ENCODE measurements at regions not wholly inside any gene's neighbourhood (a gene's known extent, or its start where the extent isn't known, plus 50 kb on each side); places are given as distances from the start of the nearest gene placed in this dataset.

- in situ Hi-C loops (cut with HindIII; ENCODE audit: low sequenced_read_pairs): no loop called here
Measured at GRCh38 chr6:8655670-8656454, 220.5 kb upstream of the SLC35B3 start.

GRCh38 chr6:8652710-8653109 lies 217.4 kb upstream of the SLC35B3 start:
- no peak for TF ChIP-seq CTCF (IDR thresholded peaks at IDR 0.05; ENCODE audit: low read depth, low read length, missing control alignments)
- no peak overlapping the region for H3K4me3 ChIP-seq (ENCODE audit: low read depth, low read length)
- no peak for DNase-seq (ENCODE audit: low read depth)
- in situ Hi-C loops (cut with HindIII; ENCODE audit: low sequenced_read_pairs): no loop called here

More at GRCh38 chr6:8655670-8656454, 220.5 kb upstream of the SLC35B3 start:
- DNase-seq (ENCODE audit: low read depth): no peak
- no peak overlapping the region for H3K4me3 ChIP-seq (ENCODE audit: low read depth, low read length)
- no peak for TF ChIP-seq CTCF (IDR thresholded peaks at IDR 0.05; ENCODE audit: low read depth, low read length, missing control alignments)

- DNase-seq (ENCODE audit: low read depth): no peak
- no peak for TF ChIP-seq CTCF (IDR thresholded peaks at IDR 0.05; ENCODE audit: low read depth, low read length, missing control alignments)
- no peak overlapping the region for H3K4me3 ChIP-seq (ENCODE audit: low read depth, low read length)
- in situ Hi-C loops (cut with HindIII; ENCODE audit: low sequenced_read_pairs): no loop called here
Measured at GRCh38 chr6:8651998-8652397, 216.7 kb upstream of the SLC35B3 start.

- H3K4me3 ChIP-seq (ENCODE audit: low read depth, low read length): no peak overlapping the region
- DNase-seq (ENCODE audit: low read depth): no peak
- in situ Hi-C loops (cut with HindIII; ENCODE audit: low sequenced_read_pairs): no loop called here
- no peak for TF ChIP-seq CTCF (IDR thresholded peaks at IDR 0.05; ENCODE audit: low read depth, low read length, missing control alignments)
Measured at GRCh38 chr6:8645212-8645611, 209.9 kb upstream of the SLC35B3 start.

- TF ChIP-seq CTCF (IDR thresholded peaks at IDR 0.05; ENCODE audit: low read depth, low read length, missing control alignments): no peak
- in situ Hi-C loops (cut with HindIII; ENCODE audit: low sequenced_read_pairs): no loop called here
- H3K4me3 ChIP-seq (ENCODE audit: low read depth, low read length): no peak overlapping the region
- no peak for DNase-seq (ENCODE audit: low read depth)
Measured at GRCh38 chr6:8644306-8644705, 209.0 kb upstream of the SLC35B3 start.

GRCh38 chr6:8642854-8643253 lies 207.5 kb upstream of the SLC35B3 start:
- H3K4me3 ChIP-seq (ENCODE audit: low read depth, low read length): no peak overlapping the region
- TF ChIP-seq CTCF (IDR thresholded peaks at IDR 0.05; ENCODE audit: low read depth, low read length, missing control alignments): no peak
- no peak for DNase-seq (ENCODE audit: low read depth)
- in situ Hi-C loops (cut with HindIII; ENCODE audit: low sequenced_read_pairs): no loop called here
